ENCODE measurements at regions not wholly inside any gene's neighbourhood (a gene's known extent, or its start where the extent isn't known, plus 50 kb on each side); places are given as distances from the start of the nearest gene placed in this dataset.

- no peak overlapping the region for H3K4me3 ChIP-seq (ENCODE audit: low read depth, low read length)
- no peak for TF ChIP-seq CTCF (conservative IDR thresholded peaks at IDR 0.05; ENCODE audit: low read depth, low read length)
Observed at GRCh38 chr18:1014951-1015624, 110.4 kb downstream of the ADCYAP1 start.

GRCh38 chr18:1015777-1016176, 111.1 kb downstream of the ADCYAP1 start:
- no peak overlapping the region for H3K4me3 ChIP-seq (ENCODE audit: low read depth, low read length)
- no peak for DNase-seq (ENCODE audit: low read depth)
- TF ChIP-seq CTCF (conservative IDR thresholded peaks at IDR 0.05; ENCODE audit: low read depth, low read length), result no peak

More at GRCh38 chr18:1014951-1015624, 110.4 kb downstream of the ADCYAP1 start:
- peak; percentile 56 for DNase-seq (ENCODE audit: low read depth)

GRCh38 chr18:1017227-1018058, 112.8 kb downstream of the ADCYAP1 start:
- no peak overlapping the region for H3K4me3 ChIP-seq (ENCODE audit: low read depth, low read length)
- no peak for DNase-seq (ENCODE audit: low read depth)
- no peak for TF ChIP-seq CTCF (conservative IDR thresholded peaks at IDR 0.05; ENCODE audit: low read depth, low read length)

GRCh38 chr18:1018181-1018681, 113.6 kb downstream of the ADCYAP1 start:
- peak; percentile 15 for DNase-seq (ENCODE audit: low read depth)
- no peak for TF ChIP-seq CTCF (conservative IDR thresholded peaks at IDR 0.05; ENCODE audit: low read depth, low read length)
- H3K4me3 ChIP-seq (ENCODE audit: low read depth, low read length), result no peak overlapping the region

GRCh38 chr18:1019191-1019590, 114.5 kb downstream of the ADCYAP1 start:
- no peak overlapping the region for H3K4me3 ChIP-seq (ENCODE audit: low read depth, low read length)
- DNase-seq (ENCODE audit: low read depth), result no peak
- TF ChIP-seq CTCF (conservative IDR thresholded peaks at IDR 0.05; ENCODE audit: low read depth, low read length), result no peak

GRCh38 chr18:1020731-1021344, 116.2 kb downstream of the ADCYAP1 start:
- no peak overlapping the region for H3K4me3 ChIP-seq (ENCODE audit: low read depth, low read length)
- DNase-seq (ENCODE audit: low read depth), result no peak
- no peak for TF ChIP-seq CTCF (conservative IDR thresholded peaks at IDR 0.05; ENCODE audit: low read depth, low read length)

Measured in choroid plexus epithelial cell (primary cell).